HEK293 (cell line): ENCODE measurements at regions not wholly inside any gene's neighbourhood (a gene's known extent, or its start where the extent isn't known, plus 50 kb on each side); places are given as distances from the start of the nearest gene placed in this dataset.

ENCODE experiments used
- CTCF ChIA-PET: fragments of 350-600 bp; formaldehyde crosslinking; extraction: SDS; loops from one replicate; lab custom pipeline; 2021; ENCODE audit warnings: antibody characterized with exemption; lab: Yijun Ruan, JAX
- POLR2A ChIA-PET: fragments of 300-600 bp; formaldehyde crosslinking; extraction: SDS; loops from one replicate; lab custom pipeline; 2020; ENCODE audit warnings: antibody characterized with exemption, inconsistent platforms; lab: Yijun Ruan, JAX
- H3K27ac ChIP-seq: fragments of 200-500 bp; sonication (Bioruptor generic); 2 replicates; pipeline ENCODE4 v1.5.1; 2014; ENCODE audit warnings: low read depth, low read length, control low read depth, inconsistent platforms; ENCODE audit errors: extremely low read depth
- H3K36me3 ChIP-seq, 2 experiments: fragments of 200-500 bp in 1 of 2; sonication (Bioruptor generic) in 1 of 2; 1 replicate in 1 of 2; 2 replicates in 1 of 2; pipeline ENCODE4 v1.5.1; 2014 to 2017; ENCODE audit warnings: inconsistent platforms in 2 of 2, low read length in 2 of 2; ENCODE audit not compliant: control insufficient read depth in 2 of 2, insufficient read depth in 1 of 2
- H3K4me1 ChIP-seq: fragments of 200-500 bp; sonication (Bioruptor generic); 2 replicates; pipeline ENCODE4 v1.5.1; 2014; ENCODE audit warnings: mild to moderate bottlenecking, low read length, inconsistent platforms; ENCODE audit not compliant: control insufficient read depth, insufficient read depth
- H3K4me3 ChIP-seq: 2 replicates; pipeline ENCODE4 v1.5.1; 2011; ENCODE audit warnings: low read depth, mild to moderate bottlenecking, control low read depth, low read length, moderate library complexity
- H3K9me3 ChIP-seq: fragments of 200-500 bp; sonication (Bioruptor generic); 2 replicates; pipeline ENCODE4 v1.5.1; 2014; ENCODE audit warnings: low read depth, low read length, inconsistent platforms; ENCODE audit not compliant: control insufficient read depth, insufficient read depth
- HOXA7 ChIP-seq: sonication (generic); formaldehyde crosslinking; IDR thresholded peaks from 2 replicates; pipeline ENCODE4 v1.8.1; 2022; ENCODE audit warnings: missing genetic modification reagents, borderline replicate concordance
- KLF10 ChIP-seq: fragments of 450-650 bp; IDR thresholded peaks from 2 replicates; pipeline ENCODE4 v1.5.1; 2018; ENCODE audit warnings: missing biosample characterization, mild to moderate bottlenecking, missing genetic modification characterization
- PRDM1 ChIP-seq: fragments of 450-650 bp; formaldehyde crosslinking; IDR thresholded peaks from 2 replicates; pipeline ENCODE4; 2016; ENCODE audit warnings: missing biosample characterization, missing genetic modification characterization
- WT1 ChIP-seq: fragments of 450-650 bp; formaldehyde crosslinking; IDR thresholded peaks from 2 replicates; pipeline ENCODE4 v1.5.1; 2016; ENCODE audit warnings: missing biosample characterization, missing genetic modification characterization
- ZBTB17 ChIP-seq: fragments of 450-650 bp; formaldehyde crosslinking; IDR thresholded peaks from 2 replicates; pipeline ENCODE4 v1.5.1; 2016; ENCODE audit warnings: missing biosample characterization, missing genetic modification characterization
- ZBTB20 ChIP-seq: fragments of 450-650 bp; formaldehyde crosslinking; IDR thresholded peaks from 2 replicates; pipeline ENCODE4 v1.5.1; 2016; ENCODE audit warnings: missing biosample characterization, missing genetic modification characterization
- ZBTB7A ChIP-seq: fragments of 450-650 bp; formaldehyde crosslinking; IDR thresholded peaks from 2 replicates; pipeline ENCODE4 v1.5.1; 2016; ENCODE audit warnings: low read depth, missing biosample characterization, missing genetic modification characterization
- ZFP3 ChIP-seq: fragments of 450-650 bp; formaldehyde crosslinking; IDR thresholded peaks from 2 replicates; pipeline ENCODE4 v1.5.1; 2016; ENCODE audit warnings: low read depth, missing biosample characterization, missing genetic modification characterization
- ZNF184 ChIP-seq: fragments of 450-650 bp; IDR thresholded peaks from 2 replicates; pipeline ENCODE4 v1.5.1; 2018; ENCODE audit warnings: missing biosample characterization, mild to moderate bottlenecking, missing genetic modification characterization
- ZNF221 ChIP-seq: fragments of 450-650 bp; formaldehyde crosslinking; IDR thresholded peaks from 2 replicates; pipeline ENCODE4 v1.5.1; 2017; ENCODE audit warnings: missing biosample characterization, missing genetic modification characterization, borderline replicate concordance
- ZNF302 ChIP-seq: fragments of 450-650 bp; formaldehyde crosslinking; IDR thresholded peaks from 2 replicates; pipeline ENCODE4 v1.5.1; 2016; ENCODE audit warnings: missing biosample characterization, missing genetic modification characterization, low read depth
- ZNF341 ChIP-seq: fragments of 450-650 bp; formaldehyde crosslinking; IDR thresholded peaks from 2 replicates; pipeline ENCODE4; 2016; ENCODE audit warnings: low read depth, missing biosample characterization, missing genetic modification characterization
- ZNF449 ChIP-seq: fragments of 450-650 bp; formaldehyde crosslinking; IDR thresholded peaks from 2 replicates; pipeline ENCODE4 v1.5.1; 2017; ENCODE audit warnings: missing biosample characterization, mild to moderate bottlenecking, missing genetic modification characterization, moderate library complexity
- ZNF544 ChIP-seq: fragments of 450-650 bp; formaldehyde crosslinking; IDR thresholded peaks from 2 replicates; pipeline ENCODE4 v1.5.0; 2017; ENCODE audit warnings: missing biosample characterization, missing genetic modification characterization
- ZNF596 ChIP-seq: fragments of 450-650 bp; IDR thresholded peaks from 2 replicates; pipeline ENCODE4 v1.5.0; 2018; ENCODE audit warnings: missing biosample characterization, mild to moderate bottlenecking, missing genetic modification characterization, moderate library complexity
- ZNF600 ChIP-seq: fragments of 450-650 bp; formaldehyde crosslinking; IDR thresholded peaks from 2 replicates; pipeline ENCODE4 v1.5.1; 2016; ENCODE audit warnings: missing biosample characterization, missing genetic modification characterization
- ZNF621 ChIP-seq: fragments of 450-650 bp; formaldehyde crosslinking; IDR thresholded peaks from 2 replicates; pipeline ENCODE4 v1.5.1; 2017; ENCODE audit warnings: missing biosample characterization, missing genetic modification characterization
- ZNF658 ChIP-seq: fragments of 450-650 bp; formaldehyde crosslinking; IDR thresholded peaks from 2 replicates; pipeline ENCODE4; 2016; ENCODE audit warnings: missing biosample characterization, missing genetic modification characterization
- ZNF776 ChIP-seq: fragments of 450-650 bp; formaldehyde crosslinking; IDR thresholded peaks from 2 replicates; pipeline ENCODE4 v1.5.0; 2017; ENCODE audit warnings: missing biosample characterization, missing genetic modification characterization, borderline replicate concordance
- TF ChIP-seq, protein P1 (sequence below): fragments of 450-650 bp; formaldehyde crosslinking; IDR thresholded peaks from 2 replicates; pipeline ENCODE4 v1.5.1; 2017; ENCODE audit warnings: missing biosample characterization, missing genetic modification characterization
- TF ChIP-seq, protein P2 (sequence below): fragments of 450-650 bp; formaldehyde crosslinking; IDR thresholded peaks from 2 replicates; pipeline ENCODE4 v1.5.1; 2016; ENCODE audit warnings: missing biosample characterization, missing genetic modification characterization

GRCh38 chr4:122234686-122235085 lies 82.6 kb downstream of the BLTP1 start (continued):
- TF ChIP-seq ZFP3 (tag by site-specific recombination) (no peak), ZBTB17 (no peak), ZBTB7A (no peak)

DNA sequence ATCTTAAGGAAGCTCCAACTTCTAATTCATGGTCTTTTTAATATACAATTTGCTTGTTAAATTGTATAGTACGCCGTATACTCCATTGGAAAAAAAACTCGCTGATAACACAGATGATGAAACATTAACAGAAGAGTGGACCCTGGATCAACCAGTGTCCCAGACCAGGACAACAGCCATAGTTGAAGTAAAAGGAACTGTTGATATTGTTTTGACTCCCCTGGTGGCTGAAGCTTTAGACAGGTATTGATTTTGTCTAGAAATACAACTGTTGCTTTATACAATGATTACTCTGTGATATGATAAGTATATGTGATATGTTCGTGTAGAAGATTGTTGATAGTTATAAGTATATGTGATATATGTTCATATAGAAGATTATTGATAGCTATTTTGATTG lies 91.7 kb downstream of the BLTP1 start:
- peaks cover 0 to 38% of the 10 kb centered on the region in 2 experiments; a peak in 1 of 3 replicates for H3K36me3 ChIP-seq
- no peaks in the 10 kb centered on the region for H3K4me1 ChIP-seq
- H3K9me3 ChIP-seq: no peaks in the 10 kb centered on the region
- TF ChIP-seq ZNF596 (no peak), ZNF449 (no peak), ZNF184 (tag by site-specific recombination) (no peak), ZNF776 (tag by site-specific recombination) (no peak), ZNF341 (tag by site-specific recombination) (no peak), PRDM1 (tag by site-specific recombination) (no peak), ZNF621 (no peak), WT1 (tag by site-specific recombination) (no peak), ZBTB20 (tag by site-specific recombination) (no peak), ZNF658 (no peak), ZNF600 (tag by site-specific recombination) (no peak), ZNF221 (tag by site-specific recombination) (no peak), ZNF544 (tag by site-specific recombination) (no peak), HOXA7 (no peak), ZNF302 (tag by site-specific recombination) (no peak), KLF10 (no peak)
- TF ChIP-seq, protein P1, sequence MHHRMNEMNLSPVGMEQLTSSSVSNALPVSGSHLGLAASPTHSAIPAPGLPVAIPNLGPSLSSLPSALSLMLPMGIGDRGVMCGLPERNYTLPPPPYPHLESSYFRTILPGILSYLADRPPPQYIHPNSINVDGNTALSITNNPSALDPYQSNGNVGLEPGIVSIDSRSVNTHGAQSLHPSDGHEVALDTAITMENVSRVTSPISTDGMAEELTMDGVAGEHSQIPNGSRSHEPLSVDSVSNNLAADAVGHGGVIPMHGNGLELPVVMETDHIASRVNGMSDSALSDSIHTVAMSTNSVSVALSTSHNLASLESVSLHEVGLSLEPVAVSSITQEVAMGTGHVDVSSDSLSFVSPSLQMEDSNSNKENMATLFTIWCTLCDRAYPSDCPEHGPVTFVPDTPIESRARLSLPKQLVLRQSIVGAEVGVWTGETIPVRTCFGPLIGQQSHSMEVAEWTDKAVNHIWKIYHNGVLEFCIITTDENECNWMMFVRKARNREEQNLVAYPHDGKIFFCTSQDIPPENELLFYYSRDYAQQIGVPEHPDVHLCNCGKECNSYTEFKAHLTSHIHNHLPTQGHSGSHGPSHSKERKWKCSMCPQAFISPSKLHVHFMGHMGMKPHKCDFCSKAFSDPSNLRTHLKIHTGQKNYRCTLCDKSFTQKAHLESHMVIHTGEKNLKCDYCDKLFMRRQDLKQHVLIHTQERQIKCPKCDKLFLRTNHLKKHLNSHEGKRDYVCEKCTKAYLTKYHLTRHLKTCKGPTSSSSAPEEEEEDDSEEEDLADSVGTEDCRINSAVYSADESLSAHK (tag by site-specific recombination): no peak
- TF ChIP-seq, protein P2, sequence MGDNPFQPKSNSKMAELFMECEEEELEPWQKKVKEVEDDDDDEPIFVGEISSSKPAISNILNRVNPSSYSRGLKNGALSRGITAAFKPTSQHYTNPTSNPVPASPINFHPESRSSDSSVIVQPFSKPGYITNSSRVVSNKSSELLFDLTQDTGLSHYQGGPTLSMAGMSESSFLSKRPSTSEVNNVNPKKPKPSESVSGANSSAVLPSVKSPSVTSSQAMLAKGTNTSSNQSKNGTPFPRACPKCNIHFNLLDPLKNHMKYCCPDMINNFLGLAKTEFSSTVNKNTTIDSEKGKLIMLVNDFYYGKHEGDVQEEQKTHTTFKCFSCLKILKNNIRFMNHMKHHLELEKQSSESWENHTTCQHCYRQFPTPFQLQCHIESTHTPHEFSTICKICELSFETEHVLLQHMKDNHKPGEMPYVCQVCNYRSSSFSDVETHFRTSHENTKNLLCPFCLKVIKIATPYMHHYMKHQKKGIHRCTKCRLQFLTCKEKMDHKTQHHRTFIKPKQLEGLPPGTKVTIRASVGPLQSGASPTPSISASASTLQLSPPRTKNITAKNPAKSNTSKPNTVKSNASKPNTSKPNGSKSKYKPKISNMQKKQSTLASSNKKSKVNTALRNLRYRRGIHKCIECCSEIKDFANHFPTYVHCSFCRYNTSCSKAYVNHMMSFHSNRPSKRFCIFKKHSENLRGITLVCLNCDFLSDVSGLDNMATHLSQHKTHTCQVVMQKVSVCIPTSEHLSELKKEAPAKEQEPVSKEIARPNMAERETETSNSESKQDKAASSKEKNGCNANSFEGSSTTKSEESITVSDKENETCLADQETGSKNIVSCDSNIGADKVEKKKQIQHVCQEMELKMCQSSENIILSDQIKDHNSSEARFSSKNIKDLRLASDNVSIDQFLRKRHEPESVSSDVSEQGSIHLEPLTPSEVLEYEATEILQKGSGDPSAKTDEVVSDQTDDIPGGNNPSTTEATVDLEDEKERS: no peak
- TF ChIP-seq, all 188 proteins: peak for 0
- no peak overlapping the region for H3K27ac ChIP-seq
- no peak overlapping the region for H3K4me3 ChIP-seq
- POLR2A ChIA-PET: no interaction called here
- CTCF ChIA-PET: interaction anchor here (0.6 kb wide), 1 partner anchor 18 kb away, joined by 5 read pairs; no protein-coding TSS in a partner anchor
